HAP-1 (cell line): ENCODE measurements at regions not wholly inside any gene's neighbourhood (a gene's known extent, or its start where the extent isn't known, plus 50 kb on each side); places are given as distances from the start of the nearest gene placed in this dataset.

Experiments
- DNase-seq, 2 experiments: peaks; one replicate each; pipeline ENCODE4 v3.0.0-alpha.2; 2016 to 2020; ENCODE audit warnings: low spot score in 2 of 2
- H3K27me3 ChIP-seq: fragments of 250-450 bp; sonication (Bioruptor Pico); 2 replicates; pipeline ENCODE4 v1.5.1; 2020; ENCODE audit warnings: low read depth, mild to moderate bottlenecking, moderate library complexity
- H3K36me3 ChIP-seq: fragments of 250-450 bp; sonication (Bioruptor Pico); replicated peaks from 2 replicates; pipeline ENCODE4 v1.5.1; 2020; ENCODE audit warnings: mild to moderate bottlenecking
- H3K4me1 ChIP-seq: fragments of 250-450 bp; sonication (Bioruptor Pico); 2 replicates; pipeline ENCODE4 v1.5.1; 2020; ENCODE audit warnings: mild to moderate bottlenecking
- H3K4me3 ChIP-seq: fragments of 250-450 bp; sonication (Bioruptor Pico); 2 replicates; pipeline ENCODE4 v1.5.1; 2020; ENCODE audit warnings: mild to moderate bottlenecking, moderate library complexity
- H3K9me3 ChIP-seq: fragments of 250-450 bp; sonication (Bioruptor Pico); 2 replicates; pipeline ENCODE4 v1.5.1; 2020; ENCODE audit warnings: mild to moderate bottlenecking, moderate library complexity
- in situ Hi-C: fragments of 300-500 bp; cut with MboI; formaldehyde crosslinking; loops from 3 replicates; pipeline ENCODE4 v1.14.3; 2020; ENCODE audit warnings: low sequenced_read_pairs, inconsistent platforms, mixed read lengths

GRCh38 chr1:212207118-212207517 lies 78.1 kb upstream of the PPP2R5A start:
- Histone ChIP-seq H3K4me1 (peaks cover 21% of the 10 kb centered on the region), H3K36me3 (no peaks in the 10 kb centered on the region), H3K9me3 (no peaks in the 10 kb centered on the region), H3K27me3 (no peaks in the 10 kb centered on the region), H3K4me3 (no peak overlapping the region)
- DNase-seq = no peak
- in situ Hi-C loops = no loop called here

GRCh38 chr1:212207822-212208520 lies 77.2 kb upstream of the PPP2R5A start:
- no peaks in the 10 kb centered on the region for H3K27me3 ChIP-seq
- no peak overlapping the region for H3K4me3 ChIP-seq
- H3K36me3 ChIP-seq = no peaks in the 10 kb centered on the region
- no peak for DNase-seq
- H3K9me3 ChIP-seq = no peaks in the 10 kb centered on the region
- in situ Hi-C loops = no loop called here
- peaks cover 21% of the 10 kb centered on the region for H3K4me1 ChIP-seq

- no peaks in the 10 kb centered on the region for H3K27me3 ChIP-seq
- DNase-seq = no peak
- no peak overlapping the region for H3K4me3 ChIP-seq
- in situ Hi-C loops = no loop called here
- no peaks in the 10 kb centered on the region for H3K9me3 ChIP-seq
- no peaks in the 10 kb centered on the region for H3K36me3 ChIP-seq
- H3K4me1 ChIP-seq = peaks cover 13% of the 10 kb centered on the region
These were observed 76.1 kb upstream of the PPP2R5A start for GRCh38 chr1:212208978-212209644.

- DNase-seq = no peak
- Histone ChIP-seq H3K27me3 (no peaks in the 10 kb centered on the region), H3K9me3 (no peaks in the 10 kb centered on the region), H3K4me1 (no peaks in the 10 kb centered on the region), H3K4me3 (no peak overlapping the region), H3K36me3 (no peaks in the 10 kb centered on the region)
- in situ Hi-C loops = no loop called here
These were observed 73.8 kb upstream of the PPP2R5A start for GRCh38 chr1:212211371-212211770.

- Histone ChIP-seq H3K9me3 (no peaks in the 10 kb centered on the region), H3K27me3 (no peaks in the 10 kb centered on the region), H3K4me1 (no peaks in the 10 kb centered on the region), H3K36me3 (no peaks in the 10 kb centered on the region), H3K4me3 (no peak overlapping the region)
- no peak for DNase-seq
- in situ Hi-C loops = no loop called here
These were observed 72.9 kb upstream of the PPP2R5A start for GRCh38 chr1:212212343-212212742.

- in situ Hi-C loops = no loop called here
- Histone ChIP-seq H3K4me1 (no peaks in the 10 kb centered on the region), H3K9me3 (no peaks in the 10 kb centered on the region), H3K27me3 (no peaks in the 10 kb centered on the region), H3K36me3 (no peaks in the 10 kb centered on the region), H3K4me3 (no peak overlapping the region)
- no peak for DNase-seq
These were observed 72.3 kb upstream of the PPP2R5A start for GRCh38 chr1:212212906-212213305.

- no peaks in the 10 kb centered on the region for H3K36me3 ChIP-seq
- DNase-seq = no peak
- H3K9me3 ChIP-seq = no peaks in the 10 kb centered on the region
- H3K4me3 ChIP-seq = no peak overlapping the region
- no peaks in the 10 kb centered on the region for H3K27me3 ChIP-seq
- no peaks in the 10 kb centered on the region for H3K4me1 ChIP-seq
- in situ Hi-C loops = no loop called here
These were observed 71.4 kb upstream of the PPP2R5A start for GRCh38 chr1:212213784-212214183.

- Histone ChIP-seq H3K36me3 (no peaks in the 10 kb centered on the region), H3K4me1 (no peaks in the 10 kb centered on the region; the same call in 1 of the 2 replicates), H3K9me3 (no peaks in the 10 kb centered on the region), H3K4me3 (no peak overlapping the region), H3K27me3 (no peaks in the 10 kb centered on the region)
- no peak for DNase-seq
- in situ Hi-C loops = no loop called here
These were observed 70.9 kb upstream of the PPP2R5A start for GRCh38 chr1:212214325-212214724.

- H3K4me1 ChIP-seq = peaks cover 2% of the 10 kb centered on the region
- in situ Hi-C loops = no loop called here
- no peaks in the 10 kb centered on the region for H3K27me3 ChIP-seq
- H3K9me3 ChIP-seq = no peaks in the 10 kb centered on the region
- no peak for DNase-seq
- no peak overlapping the region for H3K4me3 ChIP-seq
- H3K36me3 ChIP-seq = no peaks in the 10 kb centered on the region
These were observed 69.3 kb upstream of the PPP2R5A start for GRCh38 chr1:212215910-212216309.

GRCh38 chr1:212217633-212218032 lies 67.6 kb upstream of the PPP2R5A start:
- H3K4me1 ChIP-seq = peaks cover 2% of the 10 kb centered on the region
- H3K4me3 ChIP-seq = no peak overlapping the region
- in situ Hi-C loops = no loop called here
- H3K36me3 ChIP-seq = no peaks in the 10 kb centered on the region
- no peaks in the 10 kb centered on the region for H3K9me3 ChIP-seq
- no peak for DNase-seq
- H3K27me3 ChIP-seq = no peaks in the 10 kb centered on the region

GRCh38 chr1:212218065-212218464 lies 67.1 kb upstream of the PPP2R5A start:
- no peak for DNase-seq
- Histone ChIP-seq H3K4me1 (peaks cover 2% of the 10 kb centered on the region), H3K36me3 (no peaks in the 10 kb centered on the region), H3K9me3 (no peaks in the 10 kb centered on the region), H3K4me3 (no peak overlapping the region), H3K27me3 (no peaks in the 10 kb centered on the region)
- in situ Hi-C loops = no loop called here

GRCh38 chr1:212218911-212219310 lies 66.3 kb upstream of the PPP2R5A start:
- Histone ChIP-seq H3K4me3 (no peak overlapping the region), H3K4me1 (peaks cover 2% of the 10 kb centered on the region), H3K36me3 (no peaks in the 10 kb centered on the region), H3K27me3 (no peaks in the 10 kb centered on the region), H3K9me3 (no peaks in the 10 kb centered on the region)
- in situ Hi-C loops = no loop called here
- DNase-seq = no peak

GRCh38 chr1:212219679-212220463 lies 65.3 kb upstream of the PPP2R5A start:
- no peak overlapping the region for H3K4me3 ChIP-seq
- peaks cover 2% of the 10 kb centered on the region for H3K4me1 ChIP-seq
- DNase-seq = peak; percentile 19 to 32
- no peaks in the 10 kb centered on the region for H3K27me3 ChIP-seq
- no peaks in the 10 kb centered on the region for H3K9me3 ChIP-seq
- no peaks in the 10 kb centered on the region for H3K36me3 ChIP-seq
- in situ Hi-C loops = no loop called here

- no peak for DNase-seq
- H3K9me3 ChIP-seq = no peaks in the 10 kb centered on the region
- H3K4me3 ChIP-seq = no peak overlapping the region
- in situ Hi-C loops = no loop called here
- H3K4me1 ChIP-seq = peaks cover 2% of the 10 kb centered on the region
- H3K36me3 ChIP-seq = no peaks in the 10 kb centered on the region
- H3K27me3 ChIP-seq = no peaks in the 10 kb centered on the region
These were observed 63.4 kb upstream of the PPP2R5A start for GRCh38 chr1:212221801-212222200.
